Neuron (in vitro differentiated cells): ENCODE measurements at regions not wholly inside any gene's neighbourhood (a gene's known extent, or its start where the extent isn't known, plus 50 kb on each side); places are given as distances from the start of the nearest gene placed in this dataset.

Experiments
- H2AFZ ChIP-seq: one replicate; pipeline ENCODE4 v1.6.1; 2013; ENCODE audit warnings: low read depth, mild to moderate bottlenecking, inconsistent platforms, low read length, moderate library complexity
- H3K27me3 ChIP-seq: one replicate; pipeline ENCODE4 v1.6.1; 2013; ENCODE audit warnings: low read length; ENCODE audit not compliant: insufficient read depth
- H3K36me3 ChIP-seq: one replicate; pipeline ENCODE4 v1.6.1; 2013; ENCODE audit warnings: low read length; ENCODE audit not compliant: insufficient read depth
- H3K4me1 ChIP-seq: one replicate; pipeline ENCODE4 v1.6.1; 2013; ENCODE audit warnings: low read length; ENCODE audit not compliant: insufficient read depth
- H3K4me3 ChIP-seq: 2 replicates; pipeline ENCODE4 v1.5.1; 2013; ENCODE audit warnings: mild to moderate bottlenecking, low read length, moderate library complexity
- H3K9me3 ChIP-seq: one replicate; pipeline ENCODE4 v1.6.1; 2013; ENCODE audit warnings: low read length

- no peak overlapping the region for H3K4me3 ChIP-seq
- no peaks in the 10 kb centered on the region for H3K9me3 ChIP-seq
- H3K27me3 ChIP-seq, result no peaks in the 10 kb centered on the region
- no peaks in the 10 kb centered on the region for H3K36me3 ChIP-seq
- H3K4me1 ChIP-seq, result peaks cover 7% of the 10 kb centered on the region
- H2AFZ ChIP-seq, result no peak overlapping the region
Observed at GRCh38 chr11:88035271-88035670, 140.0 kb downstream of the RAB38 start.

- H3K27me3 ChIP-seq, result no peaks in the 10 kb centered on the region
- H2AFZ ChIP-seq, result no peak overlapping the region
- no peaks in the 10 kb centered on the region for H3K36me3 ChIP-seq
- no peaks in the 10 kb centered on the region for H3K9me3 ChIP-seq
- H3K4me1 ChIP-seq, result no peaks in the 10 kb centered on the region
- H3K4me3 ChIP-seq, result no peak overlapping the region
Observed at GRCh38 chr11:88017666-88018065, 157.6 kb downstream of the RAB38 start.

GRCh38 chr11:88016392-88017170 is 158.7 kb downstream of the RAB38 start:
- H3K27me3 ChIP-seq, result no peaks in the 10 kb centered on the region
- H3K4me3 ChIP-seq, result no peak overlapping the region
- H3K4me1 ChIP-seq, result no peaks in the 10 kb centered on the region
- H2AFZ ChIP-seq, result no peak overlapping the region
- H3K9me3 ChIP-seq, result no peaks in the 10 kb centered on the region
- no peaks in the 10 kb centered on the region for H3K36me3 ChIP-seq

DNA sequence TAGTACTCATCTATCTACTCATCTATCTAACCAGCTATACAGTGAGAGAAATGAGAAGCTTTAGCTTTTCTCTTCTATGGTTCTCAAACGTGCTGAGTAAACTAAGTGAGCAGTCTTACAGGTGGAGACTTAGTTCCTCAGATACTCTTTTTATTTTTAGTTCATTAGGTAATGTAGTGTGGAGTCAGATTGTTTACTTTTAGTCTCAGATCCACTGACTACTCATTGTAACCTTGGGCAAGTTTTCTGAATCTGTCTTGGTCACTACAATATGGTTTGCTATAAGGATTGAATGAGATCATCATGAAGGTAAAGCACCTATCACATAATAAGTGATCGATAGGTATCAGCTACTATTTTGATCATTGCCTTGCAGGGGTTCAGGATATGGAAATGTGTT is 160.1 kb downstream of the RAB38 start:
- no peaks in the 10 kb centered on the region for H3K9me3 ChIP-seq
- no peaks in the 10 kb centered on the region for H3K27me3 ChIP-seq
- H3K36me3 ChIP-seq, result no peaks in the 10 kb centered on the region
- H2AFZ ChIP-seq, result no peak overlapping the region
- H3K4me1 ChIP-seq, result no peaks in the 10 kb centered on the region
- H3K4me3 ChIP-seq, result no peak overlapping the region

DNA sequence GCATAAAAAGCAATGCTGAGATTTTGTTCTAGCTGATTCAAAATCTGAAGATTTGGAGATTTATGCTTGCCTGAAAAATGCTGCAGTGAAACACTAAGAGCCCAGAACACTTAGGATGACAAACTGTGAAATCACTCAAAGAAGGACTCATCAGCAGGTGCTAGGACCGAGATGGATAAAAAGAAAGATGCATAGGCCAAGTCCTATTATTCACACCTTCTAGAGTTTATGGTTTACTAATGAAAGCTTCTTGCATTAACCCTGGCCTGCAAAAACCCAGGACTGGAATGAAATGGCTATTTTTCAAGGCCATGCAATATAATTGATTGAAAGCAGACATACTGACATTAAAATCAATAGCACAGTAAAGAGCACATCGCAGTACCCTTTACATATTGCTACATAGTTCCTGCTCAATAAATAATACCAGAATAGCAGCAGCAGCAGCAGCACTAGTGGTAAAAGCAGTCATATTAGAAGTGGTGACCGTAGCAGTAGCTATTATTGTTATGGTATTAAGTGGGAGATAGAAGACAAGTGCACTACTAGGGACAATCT is 161.7 kb downstream of the RAB38 start:
- Histone ChIP-seq H3K27me3 (no peaks in the 10 kb centered on the region), H3K4me3 (no peak overlapping the region), H3K4me1 (no peaks in the 10 kb centered on the region), H2AFZ (no peak overlapping the region), H3K36me3 (no peaks in the 10 kb centered on the region), H3K9me3 (no peaks in the 10 kb centered on the region)

DNA sequence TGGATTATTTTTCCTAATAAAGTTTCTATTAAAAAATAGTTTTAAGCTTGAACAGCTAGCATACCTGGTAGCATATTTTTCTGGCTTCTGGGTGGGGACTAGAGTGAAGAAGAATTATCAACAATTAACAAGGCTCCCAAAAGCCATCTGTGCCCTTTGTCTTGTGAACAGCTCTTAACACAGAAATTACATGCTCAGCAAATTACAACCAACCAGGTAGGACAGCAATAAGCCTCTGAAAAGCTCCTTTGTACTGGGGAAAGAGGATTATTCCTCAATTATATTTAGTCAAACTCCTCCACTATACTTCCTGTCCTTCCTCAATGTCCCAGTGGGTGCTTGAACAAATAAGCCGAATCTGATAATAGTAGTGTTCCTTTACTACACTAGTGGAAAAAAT is 162.8 kb downstream of the RAB38 start:
- Histone ChIP-seq H3K36me3 (no peaks in the 10 kb centered on the region), H3K9me3 (no peaks in the 10 kb centered on the region), H3K4me1 (no peaks in the 10 kb centered on the region), H3K4me3 (no peak overlapping the region), H3K27me3 (no peaks in the 10 kb centered on the region), H2AFZ (no peak overlapping the region)

- H3K36me3 ChIP-seq, result no peaks in the 10 kb centered on the region
- no peaks in the 10 kb centered on the region for H3K27me3 ChIP-seq
- no peak overlapping the region for H2AFZ ChIP-seq
- H3K4me3 ChIP-seq, result no peak overlapping the region
- no peaks in the 10 kb centered on the region for H3K4me1 ChIP-seq
- H3K9me3 ChIP-seq, result no peaks in the 10 kb centered on the region
Observed at GRCh38 chr11:87976009-87976408, 199.2 kb downstream of the RAB38 start.

GRCh38 chr11:87974797-87975196 is 200.4 kb downstream of the RAB38 start:
- no peaks in the 10 kb centered on the region for H3K9me3 ChIP-seq
- H2AFZ ChIP-seq, result no peak overlapping the region
- H3K36me3 ChIP-seq, result no peaks in the 10 kb centered on the region
- H3K4me3 ChIP-seq, result no peak overlapping the region
- no peaks in the 10 kb centered on the region for H3K27me3 ChIP-seq
- no peaks in the 10 kb centered on the region for H3K4me1 ChIP-seq

DNA sequence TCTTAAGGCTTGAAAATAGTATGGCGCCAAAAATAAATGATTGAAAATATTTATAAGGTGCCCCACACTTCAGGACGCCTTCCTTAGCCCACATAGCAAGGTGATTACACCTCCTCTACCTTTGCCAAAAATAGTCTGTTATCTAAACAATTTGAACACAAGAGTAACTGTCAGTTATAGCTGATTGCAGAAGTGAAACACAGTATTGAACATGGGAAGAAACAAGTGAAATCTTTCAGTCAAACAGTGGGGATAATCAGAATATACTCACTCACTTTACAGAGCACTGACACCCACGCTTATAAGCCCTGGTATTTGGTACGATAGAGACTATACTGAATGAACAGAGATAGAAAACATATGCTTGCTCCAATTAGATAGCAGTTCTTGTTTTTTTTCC is 203.1 kb downstream of the RAB38 start:
- Histone ChIP-seq H3K9me3 (no peaks in the 10 kb centered on the region), H3K27me3 (no peaks in the 10 kb centered on the region), H3K4me1 (no peaks in the 10 kb centered on the region), H2AFZ (no peak overlapping the region), H3K4me3 (no peak overlapping the region), H3K36me3 (no peaks in the 10 kb centered on the region)

DNA sequence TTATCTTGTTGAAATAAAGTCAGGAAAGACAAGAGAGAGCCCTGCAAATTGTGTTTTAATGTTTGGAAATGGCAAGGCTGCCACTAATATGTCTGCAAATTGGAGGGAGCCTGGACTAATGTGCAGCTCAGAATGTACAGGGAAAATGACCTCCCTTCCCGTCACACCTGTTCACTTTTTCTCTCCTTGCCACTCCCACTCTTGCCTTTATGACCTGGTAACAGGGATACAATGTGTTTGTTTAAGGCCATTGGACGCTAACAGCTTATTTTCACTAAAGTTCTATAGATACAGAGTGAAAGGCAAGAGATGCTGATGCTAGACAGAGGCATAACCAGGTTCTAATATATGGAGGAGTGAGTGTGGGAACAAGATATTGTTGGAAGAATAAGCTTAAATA is 203.9 kb downstream of the RAB38 start:
- Histone ChIP-seq H3K4me3 (no peak overlapping the region), H3K36me3 (no peaks in the 10 kb centered on the region), H3K27me3 (no peaks in the 10 kb centered on the region), H2AFZ (no peak overlapping the region), H3K4me1 (no peaks in the 10 kb centered on the region), H3K9me3 (no peaks in the 10 kb centered on the region)

DNA sequence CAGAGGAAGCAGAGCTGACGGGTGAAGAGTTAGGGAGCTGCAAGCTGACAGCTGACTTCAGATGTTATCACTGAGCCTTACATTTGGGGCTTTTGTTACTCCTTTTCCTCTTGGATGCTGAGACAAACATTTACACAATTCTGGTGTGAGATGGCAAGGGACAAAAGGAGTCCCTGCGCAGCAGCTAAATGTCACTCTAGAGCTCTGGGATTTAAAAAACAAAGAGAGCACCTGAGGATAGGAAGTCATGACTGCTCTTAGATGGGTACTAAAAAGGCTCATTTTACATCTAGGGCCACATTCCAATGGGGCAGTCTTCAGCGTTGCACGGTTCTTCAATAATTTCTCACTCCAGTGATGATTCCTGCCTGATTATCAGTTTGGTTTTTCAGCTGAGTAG is 204.5 kb downstream of the RAB38 start:
- Histone ChIP-seq H3K27me3 (no peaks in the 10 kb centered on the region), H3K4me1 (no peaks in the 10 kb centered on the region), H3K9me3 (no peaks in the 10 kb centered on the region), H2AFZ (no peak overlapping the region), H3K4me3 (no peak overlapping the region), H3K36me3 (no peaks in the 10 kb centered on the region)

GRCh38 chr11:87967459-87967858 is 207.8 kb downstream of the RAB38 start:
- Histone ChIP-seq H3K9me3 (no peaks in the 10 kb centered on the region), H3K27me3 (no peaks in the 10 kb centered on the region), H2AFZ (no peak overlapping the region), H3K4me1 (no peaks in the 10 kb centered on the region), H3K36me3 (no peaks in the 10 kb centered on the region), H3K4me3 (no peak overlapping the region)

- H2AFZ ChIP-seq, result no peak overlapping the region
- H3K27me3 ChIP-seq, result no peaks in the 10 kb centered on the region
- H3K4me1 ChIP-seq, result no peaks in the 10 kb centered on the region
- H3K36me3 ChIP-seq, result no peaks in the 10 kb centered on the region
- H3K9me3 ChIP-seq, result no peaks in the 10 kb centered on the region
- no peak overlapping the region for H3K4me3 ChIP-seq
Observed at GRCh38 chr11:87966694-87967093, 208.5 kb downstream of the RAB38 start.

DNA sequence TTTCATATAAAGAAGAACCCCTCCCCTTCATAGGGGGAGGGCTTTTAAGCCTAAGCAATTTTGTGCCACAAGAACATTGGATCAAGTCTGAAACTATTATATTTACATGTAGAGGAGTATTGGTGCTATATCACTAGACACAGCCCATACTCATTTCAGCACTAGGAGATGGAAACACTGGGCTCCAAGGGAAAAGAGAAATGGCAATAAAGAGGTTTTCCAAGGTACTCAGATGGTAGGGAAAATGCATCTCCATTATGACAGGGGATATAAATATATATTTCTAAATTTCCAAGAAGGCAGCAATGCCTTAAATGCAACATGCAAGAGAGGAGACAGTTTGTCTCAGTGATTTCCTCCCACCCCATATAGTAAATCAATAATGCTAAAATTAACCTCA is 209.0 kb downstream of the RAB38 start:
- Histone ChIP-seq H3K4me1 (no peaks in the 10 kb centered on the region), H3K4me3 (no peak overlapping the region), H3K9me3 (no peaks in the 10 kb centered on the region), H3K36me3 (no peaks in the 10 kb centered on the region), H3K27me3 (no peaks in the 10 kb centered on the region), H2AFZ (no peak overlapping the region)
